Smooth muscle cell (in vitro differentiated cells): ENCODE measurements at regions not wholly inside any gene's neighbourhood (a gene's known extent, or its start where the extent isn't known, plus 50 kb on each side); places are given as distances from the start of the nearest gene placed in this dataset.

Source experiments
- DNase-seq: peaks from one replicate; lab custom pipeline; 2025; ENCODE audit not compliant: unreplicated experiment; lab: John Stamatoyannopoulos, UW
- H2AFZ ChIP-seq: fragments of 200-600 bp; sonication (generic); 2 replicates; pipeline ENCODE4 v1.6.0; 2016; ENCODE audit warnings: antibody characterized with exemption, low read depth, mild to moderate bottlenecking
- H3F3A ChIP-seq: fragments of 200-600 bp; sonication (generic); 2 replicates; pipeline ENCODE4 v1.6.0; 2017; ENCODE audit warnings: antibody characterized with exemption, low read depth
- H3K27ac ChIP-seq: fragments of 200-600 bp; sonication (generic); 2 replicates; pipeline ENCODE4 v1.5.1; 2016; ENCODE audit warnings: low read depth, mild to moderate bottlenecking
- H3K27me3 ChIP-seq: fragments of 200-600 bp; sonication (generic); 2 replicates; pipeline ENCODE4 v1.6.1; 2016; ENCODE audit warnings: low read depth, mild to moderate bottlenecking
- H3K36me3 ChIP-seq: fragments of 200-600 bp; sonication (generic); 2 replicates; pipeline ENCODE4 v1.5.1; 2016; ENCODE audit warnings: low read depth
- H3K4me1 ChIP-seq: fragments of 200-600 bp; sonication (generic); 2 replicates; pipeline ENCODE4 v1.5.1; 2016; ENCODE audit warnings: low read depth
- H3K4me2 ChIP-seq: fragments of 200-600 bp; sonication (generic); 2 replicates; pipeline ENCODE4 v1.6.0; 2016; ENCODE audit warnings: mild to moderate bottlenecking
- H3K4me3 ChIP-seq: fragments of 200-600 bp; sonication (generic); 2 replicates; pipeline ENCODE4 v1.5.1; 2016; ENCODE audit warnings: mild to moderate bottlenecking
- H3K79me2 ChIP-seq: fragments of 200-600 bp; sonication (generic); 2 replicates; pipeline ENCODE4 v1.6.0; 2016; ENCODE audit warnings: low read depth, mild to moderate bottlenecking
- H3K9ac ChIP-seq: fragments of 200-600 bp; sonication (generic); 2 replicates; pipeline ENCODE4 v1.6.0; 2016; ENCODE audit warnings: low read depth
- H3K9me3 ChIP-seq: fragments of 200-600 bp; sonication (generic); replicated peaks from 2 replicates; pipeline ENCODE4 v1.5.1; 2016; ENCODE audit warnings: low read depth
- H4K20me1 ChIP-seq: fragments of 200-600 bp; sonication (generic); 2 replicates; pipeline ENCODE4 v1.6.0; 2016; ENCODE audit warnings: low read depth
- WGBS: methylation state at CpG from one replicate; pipeline ENCODE4 v1.1.7; 2016; ENCODE audit warnings: low lambda C conversion rate; 5-methylcytosine and 5-hydroxymethylcytosine counted together
- TF ChIP-seq, protein P1 (sequence below): fragments of 200-600 bp; sonication (generic); IDR thresholded peaks from 2 replicates; pipeline ENCODE4 v1.5.1; 2017; ENCODE audit warnings: borderline replicate concordance, mild to moderate bottlenecking, antibody characterized with exemption; ENCODE audit not compliant: insufficient read depth, poor library complexity, severe bottlenecking

GRCh38 chr11:69545976-69546617 lies 64.6 kb downstream of the LINC01488 start:
- Histone ChIP-seq H3K4me2 (no peak overlapping the region), H3K79me2 (no peaks in the 10 kb centered on the region), H3K36me3 (no peaks in the 10 kb centered on the region), H3K4me3 (no peak overlapping the region), H4K20me1 (no peaks in the 10 kb centered on the region), H3F3A (no peaks in the 10 kb centered on the region), H3K27me3 (no peaks in the 10 kb centered on the region), H2AFZ (no peak overlapping the region), H3K4me1 (no peaks in the 10 kb centered on the region), H3K9me3 (no peaks in the 10 kb centered on the region), H3K9ac (no peak overlapping the region), H3K27ac (no peak overlapping the region)
- TF ChIP-seq, protein P1, sequence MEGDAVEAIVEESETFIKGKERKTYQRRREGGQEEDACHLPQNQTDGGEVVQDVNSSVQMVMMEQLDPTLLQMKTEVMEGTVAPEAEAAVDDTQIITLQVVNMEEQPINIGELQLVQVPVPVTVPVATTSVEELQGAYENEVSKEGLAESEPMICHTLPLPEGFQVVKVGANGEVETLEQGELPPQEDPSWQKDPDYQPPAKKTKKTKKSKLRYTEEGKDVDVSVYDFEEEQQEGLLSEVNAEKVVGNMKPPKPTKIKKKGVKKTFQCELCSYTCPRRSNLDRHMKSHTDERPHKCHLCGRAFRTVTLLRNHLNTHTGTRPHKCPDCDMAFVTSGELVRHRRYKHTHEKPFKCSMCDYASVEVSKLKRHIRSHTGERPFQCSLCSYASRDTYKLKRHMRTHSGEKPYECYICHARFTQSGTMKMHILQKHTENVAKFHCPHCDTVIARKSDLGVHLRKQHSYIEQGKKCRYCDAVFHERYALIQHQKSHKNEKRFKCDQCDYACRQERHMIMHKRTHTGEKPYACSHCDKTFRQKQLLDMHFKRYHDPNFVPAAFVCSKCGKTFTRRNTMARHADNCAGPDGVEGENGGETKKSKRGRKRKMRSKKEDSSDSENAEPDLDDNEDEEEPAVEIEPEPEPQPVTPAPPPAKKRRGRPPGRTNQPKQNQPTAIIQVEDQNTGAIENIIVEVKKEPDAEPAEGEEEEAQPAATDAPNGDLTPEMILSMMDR: no peak
- DNase-seq: no peak
- WGBS: 88% methylated on average over 18 of the region's 18 CpGs

GRCh38 chr11:69546735-69547370 lies 65.4 kb downstream of the LINC01488 start:
- Histone ChIP-seq H3K79me2 (no peaks in the 10 kb centered on the region), H3K27ac (no peak overlapping the region), H2AFZ (no peak overlapping the region), H4K20me1 (no peaks in the 10 kb centered on the region), H3K9ac (no peak overlapping the region), H3K4me3 (no peak overlapping the region), H3K9me3 (no peaks in the 10 kb centered on the region), H3K4me2 (no peak overlapping the region), H3K4me1 (no peaks in the 10 kb centered on the region), H3K36me3 (no peaks in the 10 kb centered on the region), H3K27me3 (no peaks in the 10 kb centered on the region), H3F3A (no peaks in the 10 kb centered on the region)
- 92% methylated on average over 16 of the region's 16 CpGs for WGBS
- no peak for DNase-seq
- TF ChIP-seq, protein P1: no peak

DNA sequence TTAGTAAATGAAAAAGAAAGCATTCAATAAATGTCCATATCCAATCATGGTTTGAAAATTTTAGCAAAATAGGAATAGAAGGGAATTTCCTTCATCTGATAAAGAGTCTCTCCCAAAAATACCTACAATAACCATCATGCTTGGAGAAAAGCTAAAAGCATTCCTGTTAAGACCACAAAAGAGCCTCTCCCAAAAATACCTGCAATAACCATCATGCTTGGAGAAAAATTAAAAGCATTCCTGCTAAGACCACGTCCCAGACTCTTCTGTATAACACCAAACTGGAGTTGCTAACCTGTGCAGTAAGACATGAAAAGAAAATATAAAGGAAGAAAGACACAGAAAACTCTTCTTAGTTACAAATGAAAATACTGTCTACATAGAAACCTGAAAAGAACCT lies 69.4 kb downstream of the LINC01488 start:
- no peaks in the 10 kb centered on the region for H3F3A ChIP-seq
- no peaks in the 10 kb centered on the region for H3K79me2 ChIP-seq
- no peak overlapping the region for H3K27ac ChIP-seq
- TF ChIP-seq, protein P1: no peak
- H3K27me3 ChIP-seq: no peaks in the 10 kb centered on the region
- DNase-seq: no peak
- no peaks in the 10 kb centered on the region for H3K9me3 ChIP-seq
- no peak overlapping the region for H3K9ac ChIP-seq
- H3K36me3 ChIP-seq: no peaks in the 10 kb centered on the region
- H3K4me3 ChIP-seq: no peak overlapping the region
- H3K4me1 ChIP-seq: no peaks in the 10 kb centered on the region
- no peaks in the 10 kb centered on the region for H4K20me1 ChIP-seq
- WGBS: 77% methylated on average over 1 of the region's 1 CpG
- no peak overlapping the region for H2AFZ ChIP-seq
- H3K4me2 ChIP-seq: no peak overlapping the region

DNA sequence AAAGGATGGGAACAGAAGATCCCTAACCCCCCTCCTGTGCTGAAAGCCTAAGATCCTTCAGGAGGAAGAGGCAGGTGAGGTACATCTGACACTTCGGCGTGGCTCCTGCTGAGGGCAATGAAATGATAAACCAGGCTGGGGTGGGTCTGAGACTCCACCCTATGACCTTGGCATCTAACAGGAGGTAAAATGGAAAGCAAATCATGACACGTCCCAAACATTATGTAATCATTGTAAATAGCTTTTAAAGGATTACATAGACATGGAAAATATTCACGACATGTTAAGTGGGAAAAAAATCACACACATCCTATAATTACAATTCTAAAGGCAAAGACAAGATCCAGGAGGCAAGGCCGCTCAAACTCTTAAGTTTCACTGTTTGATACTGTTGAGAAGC lies 70.5 kb downstream of the LINC01488 start:
- Histone ChIP-seq H3K4me1 (no peaks in the 10 kb centered on the region), H3K27me3 (no peaks in the 10 kb centered on the region), H3K9ac (no peak overlapping the region), H3F3A (no peaks in the 10 kb centered on the region), H3K36me3 (no peaks in the 10 kb centered on the region), H3K79me2 (no peaks in the 10 kb centered on the region), H3K4me3 (no peak overlapping the region), H3K27ac (no peak overlapping the region), H3K9me3 (no peaks in the 10 kb centered on the region), H2AFZ (no peak overlapping the region), H4K20me1 (no peaks in the 10 kb centered on the region), H3K4me2 (no peak overlapping the region)
- no peak for DNase-seq
- TF ChIP-seq, protein P1: no peak
- 79% methylated on average over 5 of the region's 5 CpGs for WGBS
